Erythroblast (primary cell): ENCODE measurements at regions not wholly inside any gene's neighbourhood (a gene's known extent, or its start where the extent isn't known, plus 50 kb on each side); places are given as distances from the start of the nearest gene placed in this dataset.

Experiments
- GATA1 ChIP-seq: IDR thresholded peaks from 2 replicates; pipeline ENCODE4 v1.6.1; 2011; ENCODE audit warnings: low read depth, mild to moderate bottlenecking, control low read depth, low read length, moderate library complexity
- POLR2A ChIP-seq: IDR thresholded peaks from 2 replicates; pipeline ENCODE4 v1.6.1; 2011; ENCODE audit warnings: mild to moderate bottlenecking, low read length

GRCh38 chrX:39755143-39756032, 342.4 kb downstream of the BCOR start:
- TF ChIP-seq POLR2A = no peak
- TF ChIP-seq GATA1 = no peak
